GM20000 (cell line): ENCODE measurements at regions not wholly inside any gene's neighbourhood (a gene's known extent, or its start where the extent isn't known, plus 50 kb on each side); places are given as distances from the start of the nearest gene placed in this dataset.

Source experiments
- DNase-seq: peaks from one replicate; pipeline ENCODE4 v3.0.0; 2012; ENCODE audit warnings: low spot score
- TF ChIP-seq, protein P1 (sequence below): IDR thresholded peaks from 2 replicates; pipeline ENCODE4 v1.5.1; 2012; ENCODE audit warnings: mild to moderate bottlenecking, control low read depth; ENCODE audit errors: extremely low read depth, missing control alignments

DNA sequence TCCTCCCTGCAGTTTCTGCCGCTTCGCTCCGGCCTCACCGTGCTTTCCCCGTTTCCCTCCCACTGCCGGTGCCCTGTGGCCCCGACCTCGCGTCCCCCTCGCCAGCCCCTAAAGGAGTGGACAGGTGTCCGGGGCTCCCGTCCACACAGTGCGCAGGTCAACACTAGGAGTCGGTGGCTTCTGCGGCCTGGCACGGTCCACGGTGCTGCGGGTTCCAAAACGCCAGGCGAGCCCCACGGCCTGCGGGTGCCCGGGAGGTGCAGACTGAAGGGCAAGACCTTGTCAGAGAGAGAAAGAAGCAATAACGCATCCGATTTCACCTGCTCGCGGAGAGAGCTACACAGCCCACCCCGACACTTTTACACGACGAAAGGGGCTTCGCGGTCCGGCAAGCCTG lies 588.7 kb upstream of the SALL3 start:
- no peak for DNase-seq
- TF ChIP-seq, protein P1, sequence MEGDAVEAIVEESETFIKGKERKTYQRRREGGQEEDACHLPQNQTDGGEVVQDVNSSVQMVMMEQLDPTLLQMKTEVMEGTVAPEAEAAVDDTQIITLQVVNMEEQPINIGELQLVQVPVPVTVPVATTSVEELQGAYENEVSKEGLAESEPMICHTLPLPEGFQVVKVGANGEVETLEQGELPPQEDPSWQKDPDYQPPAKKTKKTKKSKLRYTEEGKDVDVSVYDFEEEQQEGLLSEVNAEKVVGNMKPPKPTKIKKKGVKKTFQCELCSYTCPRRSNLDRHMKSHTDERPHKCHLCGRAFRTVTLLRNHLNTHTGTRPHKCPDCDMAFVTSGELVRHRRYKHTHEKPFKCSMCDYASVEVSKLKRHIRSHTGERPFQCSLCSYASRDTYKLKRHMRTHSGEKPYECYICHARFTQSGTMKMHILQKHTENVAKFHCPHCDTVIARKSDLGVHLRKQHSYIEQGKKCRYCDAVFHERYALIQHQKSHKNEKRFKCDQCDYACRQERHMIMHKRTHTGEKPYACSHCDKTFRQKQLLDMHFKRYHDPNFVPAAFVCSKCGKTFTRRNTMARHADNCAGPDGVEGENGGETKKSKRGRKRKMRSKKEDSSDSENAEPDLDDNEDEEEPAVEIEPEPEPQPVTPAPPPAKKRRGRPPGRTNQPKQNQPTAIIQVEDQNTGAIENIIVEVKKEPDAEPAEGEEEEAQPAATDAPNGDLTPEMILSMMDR: no peak

DNA sequence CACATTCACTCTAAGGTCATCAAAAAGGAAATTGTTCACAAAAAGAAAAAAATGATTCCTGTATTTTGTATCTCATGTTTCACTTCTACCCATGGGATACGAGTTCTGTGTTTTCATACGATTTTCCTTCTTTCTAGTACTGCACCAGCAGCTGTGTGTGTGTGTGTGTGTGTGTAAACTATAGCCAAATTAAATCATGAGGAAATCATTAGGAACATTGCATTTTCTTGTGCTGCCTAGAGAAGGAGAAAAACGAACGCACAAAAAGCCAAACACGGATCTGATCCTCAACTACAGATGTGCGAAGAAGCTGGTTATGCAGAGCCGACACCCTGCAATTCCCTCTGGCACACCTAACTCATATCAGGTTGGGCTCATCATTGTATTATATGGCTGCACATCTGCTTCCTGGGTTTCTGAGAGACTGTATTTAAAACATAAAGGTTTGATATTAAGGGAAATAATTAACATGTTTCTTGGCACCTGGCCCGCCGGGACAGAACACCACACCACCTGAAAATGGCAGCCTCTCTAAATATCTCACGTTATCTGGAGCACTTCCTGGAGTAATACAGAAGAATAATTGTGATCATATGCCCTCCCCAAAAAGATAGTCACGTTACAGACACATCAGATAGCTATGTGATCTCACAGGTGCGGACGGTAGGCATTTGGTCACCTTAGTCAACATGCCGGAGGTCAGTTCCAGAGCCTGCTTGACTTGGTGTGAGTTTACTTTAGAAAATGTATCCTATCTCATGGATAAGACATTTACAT lies 586.3 kb upstream of the SALL3 start:
- TF ChIP-seq, protein P1: no peak
- DNase-seq: no peak

DNA sequence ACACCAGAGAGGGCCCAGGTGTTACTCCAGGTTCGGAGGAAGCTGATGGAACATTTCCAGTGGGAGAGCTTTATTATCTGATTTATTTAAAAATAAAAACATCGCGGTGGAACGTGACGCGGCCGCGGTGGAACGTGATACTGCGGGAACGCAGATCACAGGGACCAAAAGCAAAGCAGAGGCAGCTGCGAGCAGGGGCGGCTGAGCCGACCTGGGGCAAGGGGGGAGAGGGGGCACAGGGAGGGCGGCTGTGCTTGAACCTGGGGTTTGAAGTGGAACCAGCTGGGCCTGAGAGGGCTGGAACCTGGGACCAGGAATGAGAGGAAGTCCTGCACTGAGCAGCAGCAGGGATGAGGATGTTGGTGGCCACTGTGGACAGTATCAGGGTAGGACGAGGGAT lies 583.5 kb upstream of the SALL3 start:
- no peak for DNase-seq
- TF ChIP-seq, protein P1: no peak

DNA sequence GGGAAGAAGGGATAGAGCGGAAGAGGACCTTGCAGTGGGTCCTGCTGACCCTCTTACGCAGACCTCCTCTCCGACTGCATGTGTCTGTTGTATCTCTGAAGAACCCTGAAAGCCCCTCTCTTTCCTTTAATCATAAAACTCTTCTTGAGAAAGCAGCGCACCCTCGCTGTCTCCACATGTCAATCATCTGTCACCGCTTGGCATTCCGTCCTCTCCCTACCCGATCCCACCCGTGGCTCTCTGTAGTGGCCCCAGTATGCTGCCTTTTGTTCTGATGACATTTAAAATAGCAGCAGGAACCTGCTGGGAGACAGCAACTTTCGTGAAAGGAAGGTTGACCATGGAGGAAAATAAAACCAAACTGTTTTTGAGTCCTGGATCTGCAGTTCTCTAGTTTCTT lies 582.9 kb upstream of the SALL3 start:
- no peak for DNase-seq
- TF ChIP-seq, protein P1: no peak

- TF ChIP-seq, protein P1: no peak
- no peak for DNase-seq
These were observed 579.6 kb upstream of the SALL3 start for GRCh38 chr18:78399992-78400503.

DNA sequence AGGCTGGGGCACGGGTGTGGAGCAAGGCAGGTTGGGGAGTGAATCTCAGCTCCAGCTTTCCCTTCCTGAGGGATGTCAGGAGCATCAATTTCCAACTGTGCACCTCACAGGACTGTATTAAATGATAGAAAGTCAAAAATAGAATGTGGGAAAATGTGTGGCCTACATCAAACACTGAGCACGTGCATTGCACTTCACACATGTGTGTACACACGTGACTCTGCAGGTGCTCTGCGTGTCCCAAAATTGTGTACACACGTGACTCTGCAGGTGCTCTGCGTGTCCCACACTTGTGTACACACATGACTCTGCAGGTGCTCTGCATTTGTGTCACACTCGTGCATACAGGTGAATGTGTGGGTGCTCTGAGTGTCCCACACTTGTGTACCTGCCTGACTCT lies 577.2 kb upstream of the SALL3 start:
- no peak for DNase-seq
- TF ChIP-seq, protein P1: no peak

GRCh38 chr18:78402966-78403365 lies 576.7 kb upstream of the SALL3 start:
- TF ChIP-seq, protein P1: no peak

More at GRCh38 chr18:78402966-78403365, 576.7 kb upstream of the SALL3 start:
- DNase-seq: no peak
